ENCODE measurements at regions not wholly inside any gene's neighbourhood (a gene's known extent, or its start where the extent isn't known, plus 50 kb on each side); places are given as distances from the start of the nearest gene placed in this dataset.

DNA sequence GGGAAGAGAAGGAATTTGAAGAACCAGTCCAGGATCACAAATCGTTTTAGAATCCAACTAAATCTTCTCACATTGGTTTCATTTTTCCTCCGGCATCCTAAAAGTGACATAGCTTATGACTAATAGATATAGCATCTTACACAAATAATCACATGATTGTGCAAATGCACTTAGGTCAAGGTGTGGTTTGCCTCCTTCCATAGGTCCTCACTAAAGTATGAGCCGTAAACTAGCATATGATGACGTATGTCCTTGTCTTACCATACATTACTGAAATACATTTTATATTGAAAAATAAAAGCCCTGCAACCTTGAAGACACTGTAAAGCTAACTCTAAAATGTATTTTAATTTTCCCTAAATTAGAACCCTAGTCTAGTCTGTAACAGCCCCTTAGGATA, 362.7 kb upstream of the ADAMTS16 start:
- Mint-ChIP-seq H3K9me3 (ENCODE audit: insufficient read depth) (peaks cover 2% of the 10 kb centered on the region), H3K4me3 (no peak overlapping the region), H3K27ac (no peak overlapping the region), H3K27me3 (no peaks in the 10 kb centered on the region), H3K4me1 (no peaks in the 10 kb centered on the region)
- CTCF ChIA-PET: no interaction called here
- ATAC-seq (ENCODE audit: low read depth): no peak
- Histone ChIP-seq H2AFZ (ENCODE audit: insufficient read depth, low read depth, low read length, poor library complexity, severe bottlenecking) (no peak overlapping the region), H3K9ac (ENCODE audit: low read length) (no peak overlapping the region), H3K4me1 (ENCODE audit: control insufficient read depth in 2 of 2, insufficient read depth in 2 of 2, low read length in 2 of 2) (no peaks in the 10 kb centered on the region), H3K9me3 (ENCODE audit: control extremely low read depth in 1 of 3, control insufficient read depth in 2 of 3, insufficient read depth in 1 of 3, low read length in 2 of 3) (no peaks in the 10 kb centered on the region), H3K27me3 (replicated peaks in 1 of 4; ENCODE audit: control extremely low read depth in 1 of 4, control insufficient read depth in 3 of 4, insufficient read depth in 4 of 4, low read length in 3 of 4) (no peaks in the 10 kb centered on the region), H3K4me3 (ENCODE audit: control extremely low read depth in 1 of 5, extremely low read depth in 1 of 5, insufficient read depth in 1 of 5, low read depth in 2 of 5, low read length in 4 of 5) (no peak overlapping the region), H3K27ac (ENCODE audit: low read length in 2 of 2) (no peak overlapping the region), H4K20me1 (ENCODE audit: control insufficient read depth, insufficient read depth, low read length, poor library complexity, severe bottlenecking) (no peaks in the 10 kb centered on the region), H3K36me3 (replicated peaks in 1 of 2; ENCODE audit: control extremely low read depth in 1 of 2, control insufficient read depth in 1 of 2, extremely low read depth in 1 of 2, insufficient read depth in 2 of 2, low read length in 1 of 2) (no peaks in the 10 kb centered on the region), H3K4me2 (replicated peaks; ENCODE audit: low read depth, low read length, poor library complexity, severe bottlenecking) (no peak overlapping the region), H3K79me2 (ENCODE audit: control insufficient read depth, insufficient read depth, low read length) (no peaks in the 10 kb centered on the region)
- no peak for DNase-seq
- WGBS (ENCODE audit: insufficient coverage): no CpG with 5 or more reads among the region's 4 CpGs
- POLR2A ChIA-PET: no interaction called here
- intact Hi-C loops (cut with micrococcal nuclease): no loop called here
- TF ChIP-seq EZH2 (IDR thresholded peaks at IDR 0.05; ENCODE audit: borderline replicate concordance, insufficient read depth, low read depth, low read length, poor library complexity, severe bottlenecking): no peak
- TF ChIP-seq, protein P1, sequence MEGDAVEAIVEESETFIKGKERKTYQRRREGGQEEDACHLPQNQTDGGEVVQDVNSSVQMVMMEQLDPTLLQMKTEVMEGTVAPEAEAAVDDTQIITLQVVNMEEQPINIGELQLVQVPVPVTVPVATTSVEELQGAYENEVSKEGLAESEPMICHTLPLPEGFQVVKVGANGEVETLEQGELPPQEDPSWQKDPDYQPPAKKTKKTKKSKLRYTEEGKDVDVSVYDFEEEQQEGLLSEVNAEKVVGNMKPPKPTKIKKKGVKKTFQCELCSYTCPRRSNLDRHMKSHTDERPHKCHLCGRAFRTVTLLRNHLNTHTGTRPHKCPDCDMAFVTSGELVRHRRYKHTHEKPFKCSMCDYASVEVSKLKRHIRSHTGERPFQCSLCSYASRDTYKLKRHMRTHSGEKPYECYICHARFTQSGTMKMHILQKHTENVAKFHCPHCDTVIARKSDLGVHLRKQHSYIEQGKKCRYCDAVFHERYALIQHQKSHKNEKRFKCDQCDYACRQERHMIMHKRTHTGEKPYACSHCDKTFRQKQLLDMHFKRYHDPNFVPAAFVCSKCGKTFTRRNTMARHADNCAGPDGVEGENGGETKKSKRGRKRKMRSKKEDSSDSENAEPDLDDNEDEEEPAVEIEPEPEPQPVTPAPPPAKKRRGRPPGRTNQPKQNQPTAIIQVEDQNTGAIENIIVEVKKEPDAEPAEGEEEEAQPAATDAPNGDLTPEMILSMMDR (IDR thresholded peaks at IDR 0.05): no peak

DNA sequence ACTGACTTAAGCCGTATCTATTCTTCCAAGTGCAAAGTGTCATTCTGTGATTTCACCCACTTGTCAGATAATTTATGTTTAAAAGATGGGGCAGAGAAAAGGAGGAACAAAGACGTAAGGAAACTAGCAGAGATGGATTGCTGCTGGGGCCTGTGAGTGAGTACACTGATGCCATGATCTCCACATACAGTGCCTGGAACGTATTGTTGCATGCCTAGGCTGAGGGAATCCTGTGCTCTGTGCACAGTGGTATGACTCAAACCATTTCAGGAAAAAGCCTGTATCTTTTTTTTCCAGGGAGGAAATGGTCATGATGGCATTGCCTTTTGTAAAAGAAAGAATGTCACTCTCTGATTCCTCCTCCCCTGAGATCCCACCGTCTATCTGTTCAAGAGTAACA, 359.5 kb upstream of the ADAMTS16 start:
- H3K4me1 Mint-ChIP-seq: no peaks in the 10 kb centered on the region
- H3K27me3 Mint-ChIP-seq: no peaks in the 10 kb centered on the region
- H3K4me2 ChIP-seq (replicated peaks; ENCODE audit: low read depth, low read length, poor library complexity, severe bottlenecking): no peak overlapping the region
- no peak overlapping the region for H3K9ac ChIP-seq (ENCODE audit: low read length)
- H3K4me1 ChIP-seq (ENCODE audit: control insufficient read depth in 2 of 2, insufficient read depth in 2 of 2, low read length in 2 of 2): no peaks in the 10 kb centered on the region
- H3K9me3 ChIP-seq (ENCODE audit: control extremely low read depth in 1 of 3, control insufficient read depth in 2 of 3, insufficient read depth in 1 of 3, low read length in 2 of 3): peaks cover 0 to 3% (median 0%) of the 10 kb centered on the region in 3 donors
- TF ChIP-seq, protein P1 (IDR thresholded peaks at IDR 0.05): no peak
- no peak overlapping the region for H3K27ac Mint-ChIP-seq
- WGBS (ENCODE audit: insufficient coverage): 22% methylated on average over 3 of the region's 4 CpGs
- no peaks in the 10 kb centered on the region for H3K27me3 ChIP-seq (replicated peaks in 1 of 4; ENCODE audit: control extremely low read depth in 1 of 4, control insufficient read depth in 3 of 4, insufficient read depth in 4 of 4, low read length in 3 of 4)
- H3K27ac ChIP-seq (ENCODE audit: low read length in 2 of 2): no peak overlapping the region
- no peaks in the 10 kb centered on the region for H3K79me2 ChIP-seq (ENCODE audit: control insufficient read depth, insufficient read depth, low read length)
- H3K4me3 ChIP-seq (ENCODE audit: control extremely low read depth in 1 of 5, extremely low read depth in 1 of 5, insufficient read depth in 1 of 5, low read depth in 2 of 5, low read length in 4 of 5): no peak overlapping the region
- DNase-seq (no peak), ATAC-seq (ENCODE audit: low read depth) (no peak)
- ChIA-PET CTCF (no interaction called here), POLR2A (no interaction called here)
- no peaks in the 10 kb centered on the region for H4K20me1 ChIP-seq (ENCODE audit: control insufficient read depth, insufficient read depth, low read length, poor library complexity, severe bottlenecking)
- intact Hi-C loops (cut with micrococcal nuclease): no loop called here
- H2AFZ ChIP-seq (ENCODE audit: insufficient read depth, low read depth, low read length, poor library complexity, severe bottlenecking): no peak overlapping the region
- peaks cover 4% of the 10 kb centered on the region for H3K9me3 Mint-ChIP-seq (ENCODE audit: insufficient read depth)
- no peaks in the 10 kb centered on the region for H3K36me3 ChIP-seq (replicated peaks in 1 of 2; ENCODE audit: control extremely low read depth in 1 of 2, control insufficient read depth in 1 of 2, extremely low read depth in 1 of 2, insufficient read depth in 2 of 2, low read length in 1 of 2)
- H3K4me3 Mint-ChIP-seq: no peak overlapping the region
